ENCODE measurements at regions not wholly inside any gene's neighbourhood (a gene's known extent, or its start where the extent isn't known, plus 50 kb on each side); places are given as distances from the start of the nearest gene placed in this dataset.

GRCh38 chr4:146107587-146108240, 67.8 kb upstream of the LSM6 start (continued):
- TF ChIP-seq, protein P1, sequence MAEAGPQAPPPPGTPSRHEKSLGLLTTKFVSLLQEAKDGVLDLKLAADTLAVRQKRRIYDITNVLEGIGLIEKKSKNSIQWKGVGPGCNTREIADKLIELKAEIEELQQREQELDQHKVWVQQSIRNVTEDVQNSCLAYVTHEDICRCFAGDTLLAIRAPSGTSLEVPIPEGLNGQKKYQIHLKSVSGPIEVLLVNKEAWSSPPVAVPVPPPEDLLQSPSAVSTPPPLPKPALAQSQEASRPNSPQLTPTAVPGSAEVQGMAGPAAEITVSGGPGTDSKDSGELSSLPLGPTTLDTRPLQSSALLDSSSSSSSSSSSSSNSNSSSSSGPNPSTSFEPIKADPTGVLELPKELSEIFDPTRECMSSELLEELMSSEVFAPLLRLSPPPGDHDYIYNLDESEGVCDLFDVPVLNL (CRISPR knock-in tag; IDR thresholded peaks at IDR 0.05; ENCODE audit: borderline replicate concordance, low read depth), result no peak

DNA sequence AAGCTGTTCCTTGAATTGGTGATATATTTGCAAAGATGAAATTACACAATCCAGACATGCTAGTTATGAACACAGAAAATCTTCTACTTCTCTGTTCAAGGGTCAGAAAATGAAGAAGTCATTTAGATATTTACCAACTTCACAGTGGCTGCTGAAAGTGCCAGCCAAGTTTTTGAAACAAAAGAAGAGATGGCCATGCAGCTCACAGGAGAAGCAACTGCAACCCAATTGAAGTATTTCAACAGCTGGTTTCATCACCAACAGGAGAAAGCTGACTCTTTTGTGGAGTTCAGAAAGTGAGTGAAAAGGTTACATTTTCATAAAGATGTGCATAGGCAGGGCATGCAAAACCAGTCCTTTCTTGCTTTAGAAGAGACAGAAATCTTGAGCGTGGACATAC, 70.1 kb upstream of the LSM6 start:
- no peak for DNase-seq (ENCODE audit: low spot score)
- Mint-ChIP-seq H3K4me3 (no peak overlapping the region), H3K27me3 (ENCODE audit: low read depth) (no peaks in the 10 kb centered on the region), H3K4me1 (0 out of 2 replicates have a peak, but pooled peaks cover 2% of the 10 kb centered on the region), H3K27ac (no peak overlapping the region), H3K36me3 (no peaks in the 10 kb centered on the region), H3K9me3 (no peaks in the 10 kb centered on the region)
- no peak for ATAC-seq
- CTCF ChIA-PET, result interaction anchor here (4.4 kb wide), 1 partner anchor 10 kb away, joined by 26 read pairs; no protein-coding TSS in a partner anchor
- TF ChIP-seq FOXJ3 (CRISPR knock-in tag; IDR thresholded peaks at IDR 0.05; ENCODE audit: borderline replicate concordance), result no peak
- TF ChIP-seq MXD4 (CRISPR knock-in tag; IDR thresholded peaks at IDR 0.05; ENCODE audit: borderline replicate concordance), result no peak
- POLR2A ChIA-PET, result no interaction called here

DNA sequence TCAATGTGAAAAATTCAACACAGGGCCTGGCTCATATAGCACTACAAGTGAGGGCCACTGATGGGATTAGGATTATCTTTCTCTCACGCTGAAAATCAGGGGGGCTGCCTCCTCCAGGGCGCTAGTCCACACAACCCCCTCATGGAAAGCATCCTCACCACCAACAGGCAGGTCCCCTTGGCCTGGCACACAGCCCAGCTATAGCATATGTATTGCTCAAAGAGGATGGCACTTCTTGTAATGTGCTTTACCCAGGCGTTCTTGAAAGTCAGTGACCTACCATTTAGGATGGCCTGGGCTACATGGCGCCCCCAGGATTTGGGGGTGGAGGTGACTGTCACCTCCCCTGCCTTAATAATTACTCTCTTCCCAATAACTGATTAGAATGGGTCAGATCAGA, 71.0 kb upstream of the LSM6 start:
- Mint-ChIP-seq H3K36me3 (no peaks in the 10 kb centered on the region), H3K9me3 (no peaks in the 10 kb centered on the region), H3K4me3 (no peak overlapping the region), H3K27me3 (ENCODE audit: low read depth) (no peaks in the 10 kb centered on the region), H3K27ac (no peak overlapping the region), H3K4me1 (0 out of 2 replicates have a peak, but pooled peaks cover 2% of the 10 kb centered on the region)
- DNase-seq (ENCODE audit: low spot score) (no peak), ATAC-seq (no peak)
- CTCF ChIA-PET, result interaction anchor here (4.4 kb wide), 1 partner anchor 9 kb away, joined by 26 read pairs; no protein-coding TSS in a partner anchor
- POLR2A ChIA-PET, result no interaction called here
- TF ChIP-seq ZNF512 (CRISPR knock-in tag; IDR thresholded peaks at IDR 0.05; ENCODE audit: borderline replicate concordance) (no peak), ELF4 (CRISPR knock-in tag; IDR thresholded peaks at IDR 0.05; ENCODE audit: low read depth) (no peak), SMAD4 (CRISPR knock-in tag; IDR thresholded peaks at IDR 0.05) (no peak), CTCF (IDR thresholded peaks at IDR 0.05) (no peak), JUN (CRISPR knock-in tag; IDR thresholded peaks at IDR 0.05) (no peak), ZNF281 (CRISPR knock-in tag; IDR thresholded peaks at IDR 0.05) (no peak), NFATC4 (CRISPR knock-in tag; IDR thresholded peaks at IDR 0.05) (no peak), CREB1 (CRISPR knock-in tag; IDR thresholded peaks at IDR 0.05) (no peak), GTF2I (CRISPR knock-in tag; conservative IDR thresholded peaks at IDR 0.05) (no peak), ESRRA (CRISPR knock-in tag; IDR thresholded peaks at IDR 0.05; ENCODE audit: borderline replicate concordance) (no peak), ZBTB21 (CRISPR knock-in tag; IDR thresholded peaks at IDR 0.05; ENCODE audit: borderline replicate concordance) (no peak), ATF3 (CRISPR knock-in tag; conservative IDR thresholded peaks at IDR 0.05) (no peak)
- TF ChIP-seq, protein P2, sequence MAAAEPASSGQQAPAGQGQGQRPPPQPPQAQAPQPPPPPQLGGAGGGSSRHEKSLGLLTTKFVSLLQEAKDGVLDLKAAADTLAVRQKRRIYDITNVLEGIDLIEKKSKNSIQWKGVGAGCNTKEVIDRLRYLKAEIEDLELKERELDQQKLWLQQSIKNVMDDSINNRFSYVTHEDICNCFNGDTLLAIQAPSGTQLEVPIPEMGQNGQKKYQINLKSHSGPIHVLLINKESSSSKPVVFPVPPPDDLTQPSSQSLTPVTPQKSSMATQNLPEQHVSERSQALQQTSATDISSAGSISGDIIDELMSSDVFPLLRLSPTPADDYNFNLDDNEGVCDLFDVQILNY (CRISPR knock-in tag; IDR thresholded peaks at IDR 0.05), result no peak
- TF ChIP-seq, protein P3, sequence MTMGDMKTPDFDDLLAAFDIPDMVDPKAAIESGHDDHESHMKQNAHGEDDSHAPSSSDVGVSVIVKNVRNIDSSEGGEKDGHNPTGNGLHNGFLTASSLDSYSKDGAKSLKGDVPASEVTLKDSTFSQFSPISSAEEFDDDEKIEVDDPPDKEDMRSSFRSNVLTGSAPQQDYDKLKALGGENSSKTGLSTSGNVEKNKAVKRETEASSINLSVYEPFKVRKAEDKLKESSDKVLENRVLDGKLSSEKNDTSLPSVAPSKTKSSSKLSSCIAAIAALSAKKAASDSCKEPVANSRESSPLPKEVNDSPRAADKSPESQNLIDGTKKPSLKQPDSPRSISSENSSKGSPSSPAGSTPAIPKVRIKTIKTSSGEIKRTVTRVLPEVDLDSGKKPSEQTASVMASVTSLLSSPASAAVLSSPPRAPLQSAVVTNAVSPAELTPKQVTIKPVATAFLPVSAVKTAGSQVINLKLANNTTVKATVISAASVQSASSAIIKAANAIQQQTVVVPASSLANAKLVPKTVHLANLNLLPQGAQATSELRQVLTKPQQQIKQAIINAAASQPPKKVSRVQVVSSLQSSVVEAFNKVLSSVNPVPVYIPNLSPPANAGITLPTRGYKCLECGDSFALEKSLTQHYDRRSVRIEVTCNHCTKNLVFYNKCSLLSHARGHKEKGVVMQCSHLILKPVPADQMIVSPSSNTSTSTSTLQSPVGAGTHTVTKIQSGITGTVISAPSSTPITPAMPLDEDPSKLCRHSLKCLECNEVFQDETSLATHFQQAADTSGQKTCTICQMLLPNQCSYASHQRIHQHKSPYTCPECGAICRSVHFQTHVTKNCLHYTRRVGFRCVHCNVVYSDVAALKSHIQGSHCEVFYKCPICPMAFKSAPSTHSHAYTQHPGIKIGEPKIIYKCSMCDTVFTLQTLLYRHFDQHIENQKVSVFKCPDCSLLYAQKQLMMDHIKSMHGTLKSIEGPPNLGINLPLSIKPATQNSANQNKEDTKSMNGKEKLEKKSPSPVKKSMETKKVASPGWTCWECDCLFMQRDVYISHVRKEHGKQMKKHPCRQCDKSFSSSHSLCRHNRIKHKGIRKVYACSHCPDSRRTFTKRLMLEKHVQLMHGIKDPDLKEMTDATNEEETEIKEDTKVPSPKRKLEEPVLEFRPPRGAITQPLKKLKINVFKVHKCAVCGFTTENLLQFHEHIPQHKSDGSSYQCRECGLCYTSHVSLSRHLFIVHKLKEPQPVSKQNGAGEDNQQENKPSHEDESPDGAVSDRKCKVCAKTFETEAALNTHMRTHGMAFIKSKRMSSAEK (CRISPR knock-in tag; IDR thresholded peaks at IDR 0.05; ENCODE audit: borderline replicate concordance), result no peak

All from WTC11 (cell line).